Tongue (tissue), 1 donor: ENCODE measurements at regions not wholly inside any gene's neighbourhood (a gene's known extent, or its start where the extent isn't known, plus 50 kb on each side); places are given as distances from the start of the nearest gene placed in this dataset.
"Not testable (repeated sequence)": the region's sequence is repeated elsewhere in the genome, so short reads cannot be mapped to it uniquely, and the experiment has no call there.

ENCODE experiments used
- DNase-seq: peaks from one replicate; pipeline ENCODE4 v3.0.0-alpha.2; 2015

DNA sequence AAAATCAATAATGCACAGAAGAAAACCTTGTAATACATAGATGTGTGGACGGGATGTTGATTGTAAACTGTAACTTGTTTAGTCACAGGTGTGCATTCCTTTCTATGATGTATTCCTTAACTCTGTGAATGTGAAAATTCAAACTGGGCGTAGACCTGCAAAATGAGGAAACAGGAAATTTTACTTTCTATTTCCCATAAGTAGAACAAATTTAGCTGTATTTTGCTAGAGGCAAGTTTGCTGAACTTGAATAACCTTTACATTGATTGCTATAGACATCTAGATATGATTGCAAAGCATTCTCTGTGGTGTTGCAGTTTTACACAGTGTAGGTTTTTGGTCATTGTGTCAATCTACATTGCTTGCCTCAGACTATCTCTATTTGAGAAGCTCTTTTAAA is 368.4 kb upstream of the MAN1A1 start:
- DNase-seq, result no peak

GRCh38 chr6:119716668-119717270 is 367.2 kb upstream of the MAN1A1 start:
- no peak for DNase-seq

- DNase-seq, result no peak
Measured at GRCh38 chr6:119713903-119714302, 364.3 kb upstream of the MAN1A1 start.

GRCh38 chr6:119686644-119687043 is 337.1 kb upstream of the MAN1A1 start:
- no peak for DNase-seq

DNA sequence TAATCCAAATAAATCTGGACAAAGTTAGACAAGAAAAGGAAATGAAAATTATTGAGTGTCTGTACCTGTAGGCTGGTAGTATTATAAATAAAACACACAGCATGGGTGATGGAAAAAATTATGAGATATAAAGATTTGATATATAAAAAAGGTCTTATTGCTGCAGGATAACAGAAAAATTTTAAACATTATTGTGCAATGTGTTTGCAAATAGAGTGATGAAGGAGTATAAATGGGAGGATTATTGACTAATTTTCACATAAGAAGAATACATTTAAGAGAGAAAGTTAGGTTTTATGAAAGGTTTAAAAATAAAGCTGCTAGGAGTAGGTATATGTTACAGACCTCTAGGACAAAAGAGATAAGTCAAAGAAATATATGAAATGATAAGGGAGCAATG is 336.7 kb upstream of the MAN1A1 start:
- no peak for DNase-seq

DNA sequence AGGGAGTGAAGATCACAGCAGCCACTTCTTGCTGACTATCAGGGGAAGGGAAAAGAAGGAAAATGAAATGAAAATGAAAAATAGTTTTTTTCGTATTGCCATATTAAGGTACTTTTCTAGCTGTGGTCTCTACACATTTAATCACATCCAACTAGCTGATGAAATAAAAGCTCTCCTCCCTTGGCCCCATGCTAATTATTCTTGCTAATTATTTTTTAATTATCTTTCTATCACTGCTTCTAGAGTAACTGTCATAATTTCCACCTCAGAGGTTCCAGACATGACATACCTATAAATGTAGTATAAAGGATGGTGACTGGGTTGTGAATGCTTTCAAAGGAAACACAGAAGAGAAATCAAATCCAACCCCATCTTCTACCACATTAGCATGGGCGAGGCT is 334.1 kb upstream of the MAN1A1 start:
- DNase-seq, result no peak

DNA sequence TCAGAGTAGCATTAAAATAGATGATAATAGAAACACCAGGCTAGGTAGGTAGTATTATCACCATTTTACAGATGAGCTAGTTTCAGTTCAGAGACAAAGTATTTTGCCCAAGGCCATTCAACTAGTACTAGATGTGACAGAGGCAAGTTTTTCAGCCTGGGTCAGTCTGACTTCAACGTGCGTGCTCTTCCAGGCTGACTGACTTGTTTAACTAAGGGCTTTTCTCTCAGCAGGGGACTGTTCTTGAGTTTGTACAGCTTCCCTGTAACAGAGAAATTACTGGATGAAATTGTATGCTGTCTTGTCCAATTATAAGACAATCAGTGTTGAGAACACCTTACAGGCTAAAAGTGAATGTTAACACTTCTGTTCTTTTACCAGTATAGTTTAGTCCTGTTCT is 333.5 kb upstream of the MAN1A1 start:
- peak; percentile 6 for DNase-seq

- no peak for DNase-seq
Measured at GRCh38 chr6:119678961-119679360, 329.4 kb upstream of the MAN1A1 start.

GRCh38 chr6:119677384-119677783 is 327.8 kb upstream of the MAN1A1 start:
- DNase-seq, result no peak

DNA sequence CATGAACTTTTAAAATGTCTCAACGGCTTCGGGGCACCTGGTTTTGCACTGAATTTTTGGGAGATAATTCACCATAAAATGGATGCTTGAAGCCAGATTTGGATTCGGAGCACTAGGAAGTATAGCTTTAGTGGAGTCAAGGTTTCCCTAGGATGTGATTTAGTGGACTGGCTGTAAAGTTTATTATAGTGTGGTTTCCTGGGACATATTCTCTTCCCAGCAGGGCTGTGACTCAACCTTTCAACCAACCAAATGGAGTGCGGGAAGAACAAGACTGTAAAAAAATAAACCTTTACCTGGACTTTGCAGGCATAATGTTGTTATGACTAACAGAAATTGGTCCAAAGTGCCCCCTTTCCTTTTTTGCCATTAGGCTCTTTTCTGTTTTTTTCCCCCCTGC is 327.4 kb upstream of the MAN1A1 start:
- DNase-seq, result no peak

DNA sequence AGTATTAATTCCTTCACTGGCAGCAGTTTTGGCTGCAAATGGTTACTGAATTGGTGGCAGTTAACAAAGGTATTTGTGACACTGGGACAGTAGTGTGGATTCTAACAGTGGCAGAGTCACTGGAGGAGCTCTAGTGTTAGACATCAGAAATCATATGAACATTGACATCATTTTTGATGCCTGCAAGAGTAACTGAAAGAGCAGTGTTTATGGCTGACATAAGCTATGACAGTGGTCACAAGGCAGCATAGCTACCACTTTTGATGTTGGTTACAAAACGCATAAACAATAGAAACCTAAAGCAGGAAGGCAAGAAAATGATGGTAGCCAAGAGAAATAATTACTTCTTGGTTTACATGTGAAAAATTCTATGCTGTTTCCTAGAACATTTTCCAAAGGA is 326.7 kb upstream of the MAN1A1 start:
- DNase-seq, result no peak

- DNase-seq, result no peak
Measured at GRCh38 chr6:119673741-119674140, 324.2 kb upstream of the MAN1A1 start.

DNA sequence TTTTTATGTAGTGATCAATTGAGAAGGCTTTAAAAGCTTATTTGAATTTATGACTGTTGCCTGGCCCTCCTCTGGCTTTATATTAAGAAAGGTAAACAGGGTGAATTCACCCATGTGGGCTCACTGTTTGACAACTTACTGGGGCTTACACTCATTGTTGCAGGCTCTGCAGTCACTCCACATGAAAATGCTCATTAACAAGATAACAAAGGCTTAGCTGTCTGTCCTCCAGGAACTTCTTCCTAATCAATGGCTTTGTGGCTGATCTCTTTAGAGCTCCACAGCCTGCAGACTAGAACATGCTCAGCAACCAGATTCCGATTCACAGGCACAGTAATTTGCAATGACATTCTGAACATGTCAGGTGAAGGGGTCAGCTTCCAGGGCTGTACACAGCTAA is 323.2 kb upstream of the MAN1A1 start:
- DNase-seq, result no peak

DNA sequence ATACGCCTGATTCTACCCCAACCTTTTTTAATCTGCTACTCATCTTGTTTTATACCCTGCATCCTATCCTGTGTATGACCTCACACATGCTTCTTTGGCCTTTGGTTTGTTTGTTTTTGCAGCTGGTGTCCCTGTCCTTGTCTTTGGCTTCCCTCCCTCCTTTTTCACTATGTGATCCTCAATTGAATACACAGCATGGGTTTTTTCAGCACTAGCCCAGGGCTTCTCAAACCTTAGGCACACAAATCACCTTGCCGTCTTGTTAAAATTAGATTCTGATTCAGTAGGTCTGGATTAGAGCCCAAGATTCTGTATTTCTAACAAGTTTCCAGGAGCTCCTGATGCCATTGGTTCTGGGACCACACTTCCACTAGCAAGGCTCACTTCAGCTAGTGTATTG is 321.5 kb upstream of the MAN1A1 start:
- no peak for DNase-seq

DNA sequence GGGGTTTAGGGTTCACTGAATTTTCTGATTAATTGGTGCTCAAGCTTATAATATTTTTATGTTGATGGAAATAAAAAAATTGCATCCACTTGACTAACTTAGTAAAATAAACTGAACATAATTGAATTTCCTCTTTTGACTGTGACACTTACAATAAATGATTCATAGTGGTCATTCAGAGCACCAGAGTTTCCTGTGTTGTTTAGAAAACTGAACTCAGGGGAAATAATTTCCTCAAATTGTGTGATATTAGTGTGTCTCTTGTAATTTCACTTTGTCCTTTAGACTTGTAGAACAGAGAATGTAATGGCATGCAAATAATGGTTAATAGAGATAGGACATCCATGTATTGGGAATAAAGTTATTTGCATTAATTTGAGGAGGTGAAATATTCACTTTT is 319.7 kb upstream of the MAN1A1 start:
- no peak for DNase-seq

DNA sequence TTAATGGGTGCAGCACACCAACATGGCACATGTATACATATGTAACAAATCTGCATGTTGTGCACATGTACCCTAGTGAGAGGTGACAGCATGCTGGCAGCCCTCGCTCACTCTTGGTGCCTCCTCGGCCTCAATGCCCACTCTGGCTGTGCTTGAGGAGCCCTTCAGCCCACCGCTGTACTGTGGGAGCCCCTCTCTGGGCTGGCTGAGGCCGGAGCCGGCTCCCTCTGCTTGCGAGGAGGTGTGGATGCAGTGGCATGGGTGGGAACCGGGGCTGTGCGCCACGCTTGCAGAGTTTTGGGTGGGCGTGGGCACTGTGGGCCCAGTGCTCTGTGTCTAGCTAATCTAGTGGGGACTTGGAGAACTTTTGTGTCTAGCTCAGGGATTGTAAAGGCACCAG is 315.9 kb upstream of the MAN1A1 start:
- not testable (repeated sequence) for DNase-seq

- DNase-seq, result no peak
Measured at GRCh38 chr6:119661628-119662027, 312.1 kb upstream of the MAN1A1 start.

DNA sequence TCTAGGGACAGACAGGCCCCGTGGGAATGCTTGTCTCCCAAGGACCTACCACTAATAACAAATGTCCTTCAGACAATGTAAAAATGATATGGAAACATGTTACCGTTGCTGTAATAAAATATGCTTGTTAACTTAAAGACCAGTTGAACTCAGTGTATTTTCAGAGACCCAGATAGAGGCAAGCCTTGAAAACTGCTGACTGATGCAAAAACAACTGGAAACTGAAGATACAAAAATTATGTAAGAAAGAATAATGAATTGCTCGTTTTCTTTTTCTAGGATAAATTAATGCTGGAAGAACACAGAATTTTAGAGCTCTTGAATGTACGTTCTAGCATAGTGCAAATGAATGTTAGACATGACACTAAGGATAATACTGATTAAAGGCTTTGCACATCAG is 311.5 kb upstream of the MAN1A1 start:
- DNase-seq, result no peak

- DNase-seq, result no peak
Measured at GRCh38 chr6:119658917-119659316, 309.4 kb upstream of the MAN1A1 start.

- no peak for DNase-seq
Measured at GRCh38 chr6:119655124-119655523, 305.6 kb upstream of the MAN1A1 start.

GRCh38 chr6:119653329-119653728 is 303.8 kb upstream of the MAN1A1 start:
- no peak for DNase-seq

DNA sequence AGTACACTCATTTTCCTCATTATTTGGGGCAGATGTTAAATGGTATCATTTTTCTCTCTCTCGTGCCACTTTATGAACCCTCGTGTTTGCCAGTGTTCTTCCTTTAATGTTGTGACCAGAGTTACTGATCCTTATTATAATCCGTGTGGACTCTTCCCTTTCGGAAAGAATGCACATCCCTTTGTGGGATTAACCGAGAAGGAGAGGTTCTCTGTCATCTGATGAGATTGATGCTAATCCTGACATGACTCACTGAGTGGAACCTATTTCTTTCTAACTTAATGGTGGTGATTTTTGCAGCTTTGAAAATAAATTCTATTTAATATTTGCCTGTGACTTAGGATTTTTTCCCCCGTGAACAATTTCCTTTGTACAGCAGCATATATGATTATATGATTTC is 300.0 kb upstream of the MAN1A1 start:
- DNase-seq, result no peak

DNA sequence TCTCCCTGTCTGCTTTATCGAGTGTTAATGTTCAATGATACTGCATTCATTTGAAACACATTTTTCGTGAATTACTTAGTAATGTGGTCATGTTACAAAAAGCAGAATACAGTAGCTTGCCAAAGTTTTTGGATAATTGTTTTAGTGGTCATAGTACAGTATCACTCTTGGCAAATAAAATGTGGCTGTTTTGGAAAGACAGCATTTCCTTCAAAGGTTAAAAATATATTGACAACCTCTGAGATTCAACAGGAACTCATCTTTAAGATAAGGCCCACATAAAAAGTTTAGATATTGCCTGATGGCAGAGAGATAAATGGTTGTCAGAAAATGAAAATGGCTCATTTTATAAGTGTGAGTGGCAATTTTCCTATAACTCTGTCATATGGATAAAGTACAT is 297.7 kb upstream of the MAN1A1 start:
- peak; percentile 7 for DNase-seq

DNA sequence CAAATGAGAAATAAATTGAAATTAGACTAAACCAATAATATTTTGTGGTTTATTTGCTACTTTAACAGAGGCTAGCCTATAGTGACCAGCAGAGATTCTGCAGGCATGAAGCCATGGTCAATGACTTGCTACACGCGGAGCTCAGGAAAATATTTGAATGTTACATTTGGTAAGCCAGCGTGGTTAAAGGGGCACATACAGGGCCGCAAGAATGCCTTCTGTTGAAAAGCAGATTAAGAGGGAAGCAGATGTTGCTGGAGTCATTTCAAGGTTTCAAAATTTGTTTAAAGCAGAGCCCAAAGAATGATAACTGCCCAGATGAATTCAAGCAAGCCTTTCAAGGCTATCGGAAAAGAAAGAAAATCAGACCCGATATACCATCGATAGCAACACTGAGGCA is 294.3 kb upstream of the MAN1A1 start:
- DNase-seq, result peak; percentile 32

GRCh38 chr6:119637768-119638167 is 288.2 kb upstream of the MAN1A1 start:
- DNase-seq, result no peak
